Daoy (cell line): ENCODE measurements at regions not wholly inside any gene's neighbourhood (a gene's known extent, or its start where the extent isn't known, plus 50 kb on each side); places are given as distances from the start of the nearest gene placed in this dataset.

ENCODE experiments used
- DNase-seq: peaks from one replicate; pipeline ENCODE4 v3.0.0-alpha.2; 2015; ENCODE audit warnings: low read depth

DNA sequence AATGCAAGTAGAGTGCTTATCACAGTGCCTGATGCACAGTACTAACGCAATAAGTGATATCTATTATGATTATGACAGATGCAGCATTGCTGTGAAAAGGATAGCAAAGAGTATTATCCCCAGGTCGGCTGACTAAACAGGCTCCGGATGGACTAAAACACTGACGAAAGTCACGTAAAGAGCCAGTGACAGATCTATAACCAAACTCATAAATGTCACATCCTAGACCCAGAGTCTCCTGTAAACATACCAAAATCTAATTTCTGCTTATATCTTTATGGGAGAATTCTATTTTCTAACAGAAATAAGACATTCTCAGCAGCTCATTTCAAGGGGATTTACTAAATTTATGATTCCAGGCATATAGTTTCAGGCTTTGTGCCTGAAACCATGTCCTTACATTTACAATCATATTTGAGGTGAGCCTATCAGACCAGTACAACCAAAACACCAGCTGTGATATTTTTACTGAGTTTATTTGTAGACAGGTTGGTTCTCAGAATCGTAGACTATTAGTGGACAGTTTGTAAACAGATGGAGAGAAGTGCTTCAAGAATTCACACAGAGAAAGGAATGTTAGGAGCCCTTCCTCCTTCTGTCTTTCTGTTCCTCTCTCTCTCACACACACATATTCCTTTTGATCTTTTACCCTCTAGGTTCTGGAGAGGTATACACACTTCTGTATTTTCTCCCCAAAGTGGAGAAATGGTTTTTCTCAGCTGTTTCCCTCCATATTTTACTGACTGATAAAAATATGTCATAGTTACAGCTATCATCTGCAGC lies 52.4 kb upstream of the WDR26 start:
- no peak for DNase-seq

DNA sequence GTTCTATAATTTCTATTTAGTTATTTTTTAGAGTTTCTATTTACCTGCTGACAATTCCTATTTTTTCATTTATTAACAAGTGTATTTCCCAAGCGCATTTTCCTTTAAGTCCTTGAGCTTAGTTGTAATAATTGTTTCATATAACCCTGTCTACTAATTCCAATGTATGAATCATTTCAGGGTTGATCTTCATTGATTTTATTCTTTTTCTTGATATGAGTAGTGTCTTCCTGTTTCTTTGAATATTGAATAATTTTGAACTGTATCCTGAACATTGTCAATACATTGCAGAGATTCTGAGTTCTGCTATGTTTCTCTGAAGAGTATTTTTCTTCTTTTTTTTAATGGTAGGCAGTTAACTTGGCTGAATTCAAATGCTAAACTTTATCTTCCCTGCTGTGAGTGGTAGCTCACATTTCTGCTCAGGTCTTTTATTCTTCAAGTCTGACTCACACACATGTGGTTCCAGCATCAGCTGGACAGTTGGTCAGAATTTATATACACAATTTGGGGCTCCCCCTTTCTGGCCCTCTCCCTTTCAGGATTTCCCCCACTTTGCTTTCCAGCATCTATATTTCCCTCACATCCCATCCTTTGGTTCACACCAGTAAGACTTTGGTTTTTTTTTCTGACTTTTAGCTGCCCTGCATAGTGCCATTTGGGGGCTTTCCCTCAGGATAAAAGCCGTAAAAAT lies 54.4 kb upstream of the WDR26 start:
- peak; percentile 43 for DNase-seq

DNA sequence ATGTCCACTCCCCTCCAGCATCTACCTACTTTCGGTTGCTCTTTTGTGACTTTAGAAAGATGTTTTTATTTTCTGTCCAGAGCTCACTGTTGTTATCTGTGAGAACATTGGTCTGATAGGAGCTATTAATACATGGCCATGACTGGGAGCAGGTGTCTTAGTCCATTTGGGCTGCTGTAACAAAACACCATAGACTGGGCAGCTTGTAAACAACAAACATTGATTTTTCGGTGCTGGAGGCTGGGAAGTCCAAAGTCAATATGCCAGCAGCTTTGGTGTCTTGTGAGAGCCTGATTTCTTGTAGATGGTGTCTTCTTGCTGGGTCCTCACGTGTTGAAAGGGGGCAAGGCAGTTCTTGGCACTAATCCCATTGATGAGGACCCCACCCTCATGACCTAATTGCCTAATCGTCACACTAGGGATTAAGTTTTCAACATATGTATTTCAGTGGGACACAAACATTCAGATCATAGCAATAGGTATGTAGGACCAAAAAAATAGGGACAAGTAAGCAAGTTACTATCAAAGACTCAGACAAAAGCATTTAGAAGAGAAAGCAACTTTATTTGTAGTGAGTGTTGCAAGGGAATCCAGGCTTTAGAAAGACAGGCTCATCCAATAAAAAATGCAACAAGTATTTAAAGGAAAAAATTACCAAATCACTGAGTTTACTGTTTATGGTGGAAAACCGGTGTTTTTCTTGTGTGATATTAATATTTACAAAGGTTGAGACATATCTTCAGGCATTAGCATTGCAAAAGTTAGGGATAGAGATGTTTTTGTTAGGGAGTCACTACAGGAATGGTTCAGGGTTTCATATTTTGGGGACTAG lies 55.2 kb upstream of the WDR26 start:
- no peak for DNase-seq

DNA sequence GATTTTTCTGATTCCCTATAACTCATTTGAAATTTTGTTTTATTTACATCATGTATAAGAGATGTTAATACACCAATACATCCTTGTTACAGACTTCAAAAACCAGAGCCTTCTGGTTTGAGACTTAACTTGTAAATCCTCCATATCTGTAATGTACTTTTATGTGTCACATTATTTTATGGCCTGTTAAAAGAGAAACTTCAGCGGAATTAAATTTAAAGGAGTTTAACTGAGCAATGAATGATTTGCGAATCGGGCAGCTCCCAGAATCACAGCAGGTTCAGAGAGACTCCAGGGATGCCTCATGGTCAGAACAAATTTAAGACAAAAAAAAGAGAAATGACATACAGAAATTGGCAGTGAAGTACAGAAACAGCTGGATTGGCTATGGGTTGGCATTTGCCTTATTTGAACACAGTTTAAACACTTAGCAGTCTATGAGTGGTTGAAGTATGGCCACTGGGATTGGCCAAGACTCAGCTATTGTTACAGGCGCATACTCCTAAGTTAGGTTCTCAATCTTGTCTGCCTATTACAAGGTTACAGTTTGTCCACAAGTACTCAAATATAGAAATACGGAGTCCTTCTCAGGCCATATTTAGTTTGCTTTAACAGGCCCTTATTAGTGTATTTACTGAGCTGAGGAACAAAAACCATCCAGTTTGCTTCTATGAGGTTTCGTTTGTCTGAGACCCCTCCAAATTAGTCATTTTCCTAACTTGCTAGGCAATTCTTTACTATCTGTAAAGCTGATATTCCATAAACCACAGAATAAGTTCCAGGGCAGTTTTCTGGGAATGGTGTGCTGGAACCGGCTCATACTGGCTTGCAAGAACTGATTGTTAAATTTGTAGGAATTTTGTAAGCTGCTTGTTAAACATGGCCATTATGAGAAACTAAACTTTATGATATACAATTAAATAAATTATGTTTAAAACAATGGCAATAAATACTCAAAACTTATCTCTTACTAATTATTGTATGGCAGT lies 56.2 kb upstream of the WDR26 start:
- no peak for DNase-seq

DNA sequence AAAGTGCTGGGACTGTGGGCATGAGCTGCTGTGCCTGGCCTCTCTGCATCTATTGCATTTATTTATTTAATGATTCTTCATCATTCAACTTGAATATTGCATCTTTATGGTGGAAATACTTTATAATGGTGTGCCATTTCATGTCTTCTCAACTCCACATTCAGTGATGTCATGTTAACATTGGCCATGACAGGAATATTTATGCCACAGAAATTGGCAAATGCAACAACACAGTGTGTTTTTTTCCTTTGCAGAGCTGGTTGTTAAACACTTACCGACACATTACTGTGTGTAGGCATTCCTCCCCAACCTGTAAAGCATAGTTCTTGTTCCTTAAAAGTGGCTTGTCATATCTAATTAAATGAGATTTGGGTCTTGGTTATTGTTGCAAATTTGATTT lies 57.4 kb upstream of the WDR26 start:
- no peak for DNase-seq

DNA sequence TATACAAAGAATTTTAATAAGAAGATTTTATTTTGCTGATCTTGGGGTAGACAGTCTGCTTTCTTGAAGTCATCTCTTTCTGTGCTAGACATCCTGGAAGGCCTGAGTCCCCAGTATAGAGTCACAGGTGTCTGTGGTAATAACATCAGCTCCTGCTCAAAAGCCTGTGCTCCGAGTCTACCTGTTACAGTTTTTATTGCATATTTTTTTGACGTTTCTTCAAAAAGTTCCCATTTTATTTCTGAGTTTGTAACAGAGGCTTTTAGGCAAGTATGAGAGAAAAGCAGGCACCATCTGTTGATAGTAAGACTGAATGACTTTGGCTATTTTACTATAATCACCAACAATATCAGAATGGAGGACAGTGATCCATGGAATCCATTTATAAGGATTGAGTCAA lies 58.0 kb upstream of the WDR26 start:
- no peak for DNase-seq

DNA sequence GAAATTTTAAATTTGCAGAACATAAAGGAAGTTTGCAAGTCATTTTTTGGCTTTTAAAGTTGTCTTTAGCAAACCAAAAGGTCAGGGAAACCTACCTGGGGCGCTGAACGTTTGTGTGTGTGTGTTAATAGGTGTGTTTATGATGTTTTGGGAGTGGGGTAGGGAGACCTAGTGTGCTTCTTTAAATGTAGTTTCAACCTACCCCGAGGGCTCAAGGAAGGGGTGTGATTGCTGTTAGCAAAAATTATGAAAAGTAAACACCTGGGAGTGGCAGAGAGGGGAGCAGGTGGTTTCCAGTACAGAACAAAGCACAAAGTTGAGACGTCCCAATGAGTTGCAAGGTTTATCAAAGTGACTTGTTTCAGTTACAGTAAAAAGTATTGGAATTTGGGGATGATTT lies 58.7 kb upstream of the WDR26 start:
- DNase-seq: no peak

DNA sequence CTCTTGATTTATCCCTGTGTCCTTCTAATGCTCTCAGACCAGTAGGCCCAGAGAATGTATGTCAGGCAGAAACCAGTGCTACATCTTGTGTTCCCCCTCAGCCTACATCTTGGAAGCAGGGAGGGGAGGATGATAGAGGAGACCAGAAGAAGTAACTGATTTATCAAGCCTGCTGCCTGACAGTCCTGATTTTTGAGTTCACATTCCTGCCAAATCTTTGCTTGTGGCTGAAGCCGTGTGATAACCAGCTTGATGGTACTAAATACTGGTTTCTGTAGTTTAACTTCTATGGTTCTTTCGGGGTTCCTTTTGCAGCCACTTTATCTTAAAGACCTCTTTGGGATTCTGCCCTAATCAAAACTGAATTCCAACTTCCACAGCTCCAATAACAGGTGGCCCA lies 59.7 kb upstream of the WDR26 start:
- no peak for DNase-seq

DNA sequence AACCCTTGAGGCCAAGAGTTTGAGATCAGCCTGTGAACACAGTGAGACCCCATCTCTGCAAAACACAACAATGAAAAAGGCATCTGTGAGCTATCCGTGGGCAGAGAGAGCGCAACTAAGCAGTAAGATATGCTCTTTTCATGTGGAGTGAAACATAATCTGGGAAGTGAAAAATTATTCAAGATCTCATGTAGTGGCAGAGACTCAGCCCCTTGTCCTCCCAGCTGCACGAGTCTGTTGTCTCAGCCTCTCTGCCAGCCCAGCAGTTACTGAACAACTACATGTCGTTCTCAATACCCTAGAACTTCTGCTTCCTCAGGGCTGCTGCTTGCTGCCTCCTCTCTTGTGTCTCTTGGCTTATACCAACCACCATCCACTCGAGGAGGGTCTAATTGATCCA lies 61.3 kb upstream of the WDR26 start:
- DNase-seq: no peak

DNA sequence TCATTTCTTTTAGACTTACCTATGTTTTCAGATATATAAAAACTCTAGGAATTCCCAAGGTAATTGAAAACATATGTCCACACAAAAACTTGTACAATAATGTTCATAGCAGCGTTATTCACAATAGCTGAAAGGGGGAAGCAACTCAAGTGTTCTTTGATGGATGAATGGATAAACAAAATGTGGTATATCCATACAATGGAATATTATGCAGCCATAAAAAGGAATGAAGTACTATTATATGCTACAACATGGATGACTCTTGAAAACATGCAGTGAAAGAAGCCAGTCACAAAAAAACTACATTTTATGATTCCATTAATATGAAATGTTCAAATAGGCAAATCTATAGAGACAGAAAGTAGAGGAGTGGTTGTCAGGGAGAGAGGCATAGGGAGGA lies 62.2 kb upstream of the WDR26 start:
- DNase-seq: no peak

DNA sequence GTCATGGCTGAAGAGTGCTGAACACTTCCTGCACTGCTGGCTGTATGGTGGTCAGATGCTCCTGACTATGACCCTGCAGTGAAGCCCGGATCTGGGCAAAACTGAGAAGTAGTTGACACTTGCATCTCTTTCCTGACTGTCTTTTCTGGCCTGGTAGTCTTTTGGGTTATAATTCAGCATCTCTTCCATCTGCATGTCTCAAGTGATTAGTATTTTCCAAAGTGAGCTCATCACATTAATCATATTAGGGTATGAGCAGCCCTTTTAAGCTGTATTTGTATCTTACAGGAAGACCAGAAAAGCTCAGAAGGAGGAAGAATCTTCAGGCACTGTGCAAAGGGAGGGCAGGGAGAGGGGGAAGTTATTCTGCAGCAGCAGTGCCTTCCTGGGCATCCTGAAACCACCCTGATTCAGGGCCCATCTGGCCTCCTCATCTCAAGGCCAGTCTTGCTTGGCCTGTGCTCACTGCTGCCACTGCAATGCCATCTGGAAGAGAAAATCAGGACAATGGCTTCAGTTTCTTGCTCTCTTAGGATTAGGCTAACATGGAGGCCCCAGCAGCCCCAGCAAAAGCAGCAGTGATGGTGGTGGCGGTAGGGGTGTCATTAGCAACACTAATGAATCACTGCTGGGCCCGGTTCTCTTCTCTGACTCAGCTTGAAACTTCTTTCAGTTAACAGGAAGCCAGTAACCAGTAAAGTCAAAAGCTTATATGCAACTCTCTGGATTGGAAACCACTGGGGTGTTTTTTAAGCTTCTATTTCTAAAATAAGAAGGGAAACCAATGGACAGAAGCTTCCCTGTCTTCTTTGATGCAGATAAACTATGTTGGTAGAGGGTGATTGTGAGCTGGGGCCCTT lies 63.3 kb upstream of the WDR26 start:
- DNase-seq: peak; percentile 89

DNA sequence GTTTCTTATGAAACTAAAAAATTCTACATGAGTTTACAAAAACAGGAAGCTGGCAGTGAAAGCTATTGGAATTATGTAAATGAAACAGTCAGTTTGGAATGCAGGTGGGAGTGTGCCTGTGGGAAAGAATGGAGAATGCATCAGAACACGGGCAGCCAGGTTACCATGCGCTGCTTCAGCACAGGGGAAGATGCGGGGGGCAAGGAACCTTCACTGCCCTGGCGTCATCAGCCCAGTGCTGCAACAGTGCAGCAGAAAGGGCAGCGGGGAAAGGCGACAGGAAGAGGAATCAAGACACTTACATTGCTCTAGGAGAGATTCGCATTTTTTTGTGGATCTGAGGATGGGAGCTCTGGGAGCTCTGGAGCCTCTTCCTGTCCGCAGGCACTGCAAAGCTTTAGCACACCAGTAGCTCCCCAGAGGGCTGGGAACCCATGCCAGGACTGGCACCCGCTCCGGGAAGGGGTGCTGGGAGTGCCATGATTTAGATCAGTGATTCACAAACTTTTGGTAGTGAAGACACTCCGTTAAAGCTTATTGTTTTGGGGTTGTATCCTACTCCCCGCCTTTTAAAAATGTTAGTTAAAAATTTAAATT lies 64.1 kb upstream of the WDR26 start:
- peak; percentile 93 for DNase-seq

DNA sequence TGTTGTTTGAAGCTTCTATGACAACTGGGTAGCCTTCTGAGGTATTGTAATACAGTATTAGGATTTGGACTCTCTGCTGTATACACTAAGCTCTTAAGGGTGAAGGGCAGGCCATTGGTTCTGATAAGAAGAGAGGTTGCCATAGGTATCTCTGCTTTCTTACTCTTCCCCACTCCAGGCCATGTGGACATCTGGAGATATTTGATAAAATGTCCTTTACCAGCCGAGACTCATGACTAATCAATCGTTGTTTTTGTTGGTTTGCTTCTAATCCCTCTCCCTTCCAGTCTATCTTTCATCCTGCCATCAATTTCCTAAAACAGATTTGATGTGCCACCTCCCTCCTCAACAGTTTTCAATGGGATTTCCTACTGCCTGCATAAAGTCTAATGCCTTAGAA lies 64.6 kb upstream of the WDR26 start:
- DNase-seq: peak; percentile 48

DNA sequence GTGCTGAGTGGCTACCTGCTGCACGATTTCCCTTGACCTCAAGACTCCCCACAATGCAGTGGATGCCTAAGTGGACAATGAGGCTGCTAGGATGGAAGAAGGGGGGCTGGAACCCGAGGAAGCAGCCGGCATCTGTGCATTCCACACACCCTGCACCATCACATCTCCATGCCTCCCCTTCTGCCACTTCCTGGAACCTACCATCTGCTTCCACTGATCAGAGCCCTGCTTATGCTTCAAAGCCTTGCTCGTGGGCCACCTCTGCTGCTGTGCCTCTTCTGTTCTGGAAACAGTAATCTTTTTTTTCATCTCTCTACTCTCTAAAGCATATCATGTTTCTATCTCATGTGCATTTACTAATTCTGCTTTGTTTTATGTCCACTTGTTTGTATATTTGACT lies 66.2 kb upstream of the WDR26 start:
- DNase-seq: no peak

DNA sequence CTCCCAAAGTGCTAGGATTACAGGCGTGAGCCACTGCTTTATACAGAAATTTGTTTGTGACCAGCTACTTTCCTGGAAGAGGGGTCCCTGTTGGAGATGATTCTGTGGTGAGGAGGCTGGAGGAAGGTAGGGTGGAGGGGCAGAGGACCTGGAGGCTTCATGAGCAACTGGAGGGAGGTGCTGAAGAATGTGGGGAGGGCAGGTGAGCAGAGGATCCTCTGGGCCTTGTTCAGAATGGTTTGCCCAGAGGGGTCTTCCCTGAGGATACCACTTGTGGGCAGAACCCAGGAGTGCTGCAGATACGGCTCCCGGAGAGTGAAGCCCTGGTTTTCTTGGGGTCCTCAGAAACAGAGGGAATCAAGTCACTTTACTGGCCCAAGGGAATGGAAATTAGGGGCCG lies 67.2 kb upstream of the WDR26 start:
- no peak for DNase-seq

DNA sequence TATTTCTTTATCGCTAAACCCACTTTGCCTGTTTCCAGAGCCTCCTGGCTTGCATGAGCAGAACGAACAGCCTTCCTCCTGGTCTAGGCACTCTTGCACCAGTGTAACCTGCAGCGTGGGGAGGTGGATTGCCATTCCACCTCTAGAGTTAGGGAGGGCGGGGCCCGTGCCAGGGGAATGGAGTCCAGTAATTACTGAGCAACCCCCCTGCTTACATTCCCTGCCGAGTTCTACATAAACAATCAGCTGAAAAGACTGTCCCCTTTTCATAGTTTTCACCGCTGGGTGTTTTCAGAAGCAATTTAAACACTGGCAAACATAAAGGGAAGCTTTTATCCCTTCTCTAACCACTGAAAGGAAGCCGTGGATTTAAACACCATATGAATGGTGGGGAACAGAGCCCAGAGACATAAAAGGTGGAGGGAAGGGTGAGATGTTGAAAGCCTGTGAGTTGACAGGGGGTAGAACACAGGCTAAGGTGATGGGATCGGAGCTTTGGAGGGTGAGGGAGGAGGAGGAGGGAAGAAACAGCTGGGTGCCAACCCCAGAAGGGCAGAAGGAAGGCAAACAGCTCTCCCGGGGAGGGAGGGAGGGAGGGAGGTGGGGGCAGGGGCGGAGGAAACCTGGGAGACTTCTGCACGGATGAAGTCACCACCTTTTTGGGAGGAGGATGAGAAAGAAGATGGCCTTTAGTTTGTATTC lies 68.0 kb upstream of the WDR26 start:
- peak; percentile 48 for DNase-seq

DNA sequence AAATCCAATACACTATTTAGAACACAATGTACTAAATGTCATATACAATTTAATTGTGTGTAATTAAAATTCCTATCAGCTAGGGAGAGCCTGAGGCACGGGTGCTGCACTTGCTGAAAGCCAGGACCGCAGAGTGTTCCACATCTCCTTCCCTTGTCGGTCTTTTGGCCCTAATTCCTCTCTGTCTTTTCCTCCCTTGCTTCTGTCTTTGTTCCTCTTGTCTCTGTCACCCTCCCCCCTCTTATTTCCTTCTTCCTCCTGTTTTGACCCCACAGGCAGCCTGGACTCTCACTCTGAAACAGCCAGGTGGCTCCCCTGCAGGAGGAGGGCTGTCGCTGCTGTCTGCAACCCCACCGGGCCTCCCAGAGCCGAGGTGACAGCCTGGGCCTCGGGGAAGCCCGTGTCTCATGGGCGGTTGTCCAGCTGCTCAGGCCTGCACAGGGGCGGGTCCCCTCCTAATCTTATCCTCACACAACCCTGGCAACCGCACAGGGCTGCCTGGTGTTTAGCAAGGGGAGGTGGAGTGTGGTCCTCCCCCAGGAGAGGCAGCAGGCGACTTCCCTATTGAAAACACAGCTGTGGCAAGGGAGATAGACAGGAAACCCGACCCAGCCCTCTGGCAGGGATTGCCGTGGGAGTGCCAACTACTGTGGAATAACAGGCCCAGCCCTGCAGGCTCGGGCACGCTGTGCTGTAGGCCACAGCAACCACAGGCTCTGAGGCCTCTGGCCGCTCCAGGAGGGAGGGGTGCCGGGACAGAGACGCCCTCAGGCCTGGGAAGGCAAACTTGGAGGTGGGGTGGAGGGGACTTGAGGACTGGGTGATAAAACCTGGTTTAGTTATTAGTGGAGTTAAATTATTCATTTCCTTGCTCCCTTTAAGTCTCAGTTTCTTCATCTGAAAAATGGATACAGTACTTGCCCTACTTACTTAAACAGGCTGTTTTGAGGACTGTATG lies 68.8 kb upstream of the WDR26 start:
- DNase-seq: peak; percentile 91
